Mammary epithelial cell (primary cell): ENCODE measurements at regions not wholly inside any gene's neighbourhood (a gene's known extent, or its start where the extent isn't known, plus 50 kb on each side); places are given as distances from the start of the nearest gene placed in this dataset.

ENCODE experiments used
- CTCF ChIP-seq, 2 donors: IDR thresholded peaks in 1 of 2; conservative IDR thresholded peaks in 1 of 2; 2 replicates each; pipeline ENCODE4 v1.5.1; 2011 to 2012; ENCODE audit warnings: inconsistent platforms in 2 of 2, low read length in 2 of 2, mild to moderate bottlenecking in 2 of 2, control low read depth in 1 of 2, low read depth in 1 of 2; ENCODE audit not compliant: insufficient read depth in 1 of 2; ENCODE audit errors: extremely low read depth in 1 of 2
- EZH2 ChIP-seq: IDR thresholded peaks from 2 replicates; pipeline ENCODE4 v1.6.1; 2012; ENCODE audit warnings: low read length, inconsistent platforms, borderline replicate concordance

GRCh38 chr18:78587626-78588600 is 391.7 kb upstream of the SALL3 start:
- no peak for TF ChIP-seq EZH2
- TF ChIP-seq CTCF (conservative IDR thresholded peaks at IDR 0.05 in 1 of 2, IDR thresholded peaks at IDR 0.05 in 1 of 2; ENCODE audit: extremely low read depth in 1 of 2, insufficient read depth in 1 of 2, low read depth in 1 of 2, low read length in 2 of 2), result no peak
